ENCODE measurements at regions not wholly inside any gene's neighbourhood (a gene's known extent, or its start where the extent isn't known, plus 50 kb on each side); places are given as distances from the start of the nearest gene placed in this dataset.

DNA sequence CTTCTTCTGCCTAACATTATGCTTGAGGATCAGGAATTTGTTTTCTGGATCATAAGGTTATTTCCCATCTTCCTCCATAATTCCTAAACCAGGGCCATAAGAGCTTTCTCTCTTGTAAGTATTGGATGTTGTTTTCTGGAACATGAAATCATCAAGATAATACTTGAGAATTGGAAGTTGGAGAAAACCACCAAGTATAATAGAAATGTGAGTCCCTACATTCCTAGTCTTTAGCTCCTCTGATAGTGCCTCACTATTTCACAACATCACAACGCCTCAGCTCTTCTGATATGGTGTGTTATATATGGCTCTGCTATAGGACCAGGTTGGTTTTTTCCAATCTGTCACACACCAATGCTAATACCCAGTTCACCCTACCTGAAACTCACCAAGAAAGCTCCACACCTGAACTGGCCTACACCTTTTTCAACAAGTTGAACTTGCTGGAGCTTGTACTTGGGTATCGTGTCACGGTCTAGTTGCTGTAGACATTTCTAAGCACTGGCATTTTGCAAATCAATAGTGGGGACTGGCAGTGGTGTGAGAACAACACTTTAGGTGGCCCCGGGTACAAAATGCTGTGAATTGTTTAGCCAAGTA is 141.1 kb downstream of the ACTBL2 start:
- no peak for TF ChIP-seq ZNF549 (tag by site-specific recombination; IDR thresholded peaks at IDR 0.05)
- TF ChIP-seq ZBTB1 (tag by site-specific recombination; IDR thresholded peaks at IDR 0.05), result no peak
- TF ChIP-seq, protein P1, sequence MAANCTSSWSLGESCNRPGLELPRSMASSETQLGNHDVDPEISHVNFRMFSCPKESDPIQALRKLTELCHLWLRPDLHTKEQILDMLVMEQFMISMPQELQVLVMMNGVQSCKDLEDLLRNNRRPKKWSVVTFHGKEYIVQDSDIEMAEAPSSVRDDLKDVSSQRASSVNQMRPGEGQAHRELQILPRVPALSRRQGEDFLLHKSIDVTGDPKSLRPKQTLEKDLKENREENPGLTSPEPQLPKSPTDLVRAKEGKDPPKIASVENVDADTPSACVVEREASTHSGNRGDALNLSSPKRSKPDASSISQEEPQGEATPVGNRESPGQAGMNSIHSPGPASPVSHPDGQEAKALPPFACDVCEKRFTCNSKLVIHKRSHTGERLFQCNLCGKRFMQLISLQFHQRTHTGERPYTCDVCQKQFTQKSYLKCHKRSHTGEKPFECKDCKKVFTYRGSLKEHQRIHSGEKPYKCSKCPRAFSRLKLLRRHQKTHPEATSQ (tag by site-specific recombination; IDR thresholded peaks at IDR 0.05), result no peak
- no peak for TF ChIP-seq ZNF157 (tag by site-specific recombination; IDR thresholded peaks at IDR 0.05)
- TF ChIP-seq, protein P2, sequence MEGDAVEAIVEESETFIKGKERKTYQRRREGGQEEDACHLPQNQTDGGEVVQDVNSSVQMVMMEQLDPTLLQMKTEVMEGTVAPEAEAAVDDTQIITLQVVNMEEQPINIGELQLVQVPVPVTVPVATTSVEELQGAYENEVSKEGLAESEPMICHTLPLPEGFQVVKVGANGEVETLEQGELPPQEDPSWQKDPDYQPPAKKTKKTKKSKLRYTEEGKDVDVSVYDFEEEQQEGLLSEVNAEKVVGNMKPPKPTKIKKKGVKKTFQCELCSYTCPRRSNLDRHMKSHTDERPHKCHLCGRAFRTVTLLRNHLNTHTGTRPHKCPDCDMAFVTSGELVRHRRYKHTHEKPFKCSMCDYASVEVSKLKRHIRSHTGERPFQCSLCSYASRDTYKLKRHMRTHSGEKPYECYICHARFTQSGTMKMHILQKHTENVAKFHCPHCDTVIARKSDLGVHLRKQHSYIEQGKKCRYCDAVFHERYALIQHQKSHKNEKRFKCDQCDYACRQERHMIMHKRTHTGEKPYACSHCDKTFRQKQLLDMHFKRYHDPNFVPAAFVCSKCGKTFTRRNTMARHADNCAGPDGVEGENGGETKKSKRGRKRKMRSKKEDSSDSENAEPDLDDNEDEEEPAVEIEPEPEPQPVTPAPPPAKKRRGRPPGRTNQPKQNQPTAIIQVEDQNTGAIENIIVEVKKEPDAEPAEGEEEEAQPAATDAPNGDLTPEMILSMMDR (tag by site-specific recombination; IDR thresholded peaks at IDR 0.05), result no peak
- TF ChIP-seq ZNF280D (tag by site-specific recombination; IDR thresholded peaks at IDR 0.05), result no peak
